ENCODE measurements at regions not wholly inside any gene's neighbourhood (a gene's known extent, or its start where the extent isn't known, plus 50 kb on each side); places are given as distances from the start of the nearest gene placed in this dataset.

DNA sequence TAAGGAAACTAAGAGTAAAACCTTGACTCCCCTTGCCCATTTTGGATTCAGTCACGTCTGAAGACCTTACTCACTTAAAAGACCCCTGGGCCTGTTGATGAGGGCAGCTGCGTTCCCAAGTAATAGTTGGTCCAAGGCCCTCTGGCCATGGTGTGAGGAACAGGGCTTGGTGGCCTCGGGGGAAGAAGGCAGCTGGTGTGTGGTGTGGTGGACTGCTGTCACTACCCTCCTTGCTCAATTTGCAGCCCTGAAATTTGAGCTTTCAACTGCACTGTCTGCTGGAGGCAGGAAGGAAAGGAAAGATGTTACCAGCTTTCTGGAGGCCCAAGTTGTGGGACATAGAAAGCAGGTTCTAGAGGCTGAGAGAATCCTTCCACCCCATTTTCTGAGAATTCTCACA lies 128.2 kb downstream of the SLC38A6 start:
- 80% methylated on average over 3 of the region's 3 CpGs for WGBS
- H3K9me3 ChIP-seq (ENCODE audit: control insufficient read depth in 2 of 2, insufficient read depth in 1 of 2, low read length in 1 of 2): peaks cover 0 to 2% of the 10 kb centered on the region in 2 donors

DNA sequence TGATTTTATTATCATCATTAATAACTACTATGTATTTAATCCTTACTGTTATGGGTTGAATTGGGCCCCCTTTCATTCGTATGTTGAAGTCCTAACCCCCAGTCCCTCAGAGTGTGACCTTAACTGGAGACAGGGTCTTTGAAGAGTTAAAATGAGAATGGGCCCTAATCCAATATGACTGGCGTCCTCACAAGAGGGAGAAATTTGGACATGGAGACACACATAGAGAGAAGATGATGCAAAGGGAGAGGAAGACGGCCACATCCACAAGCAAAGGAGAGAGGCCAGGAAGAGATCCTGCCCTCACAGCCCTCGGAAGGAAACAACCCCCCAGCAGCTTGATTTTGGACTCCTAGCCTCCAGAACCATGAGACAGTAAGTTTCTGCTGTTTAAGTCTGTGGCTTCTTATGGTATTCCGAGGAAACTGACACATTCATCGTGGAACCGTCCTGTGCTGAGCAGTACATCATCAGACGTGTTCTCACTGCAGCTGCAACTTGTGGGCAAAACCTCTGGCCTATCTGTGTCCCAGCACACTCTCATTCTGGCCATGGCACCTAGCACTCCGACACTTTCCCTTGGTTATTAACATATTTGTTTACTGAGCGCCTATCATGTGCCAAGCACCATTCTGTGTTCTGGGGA lies 127.6 kb downstream of the SLC38A6 start:
- Histone ChIP-seq H3K27me3 (ENCODE audit: control insufficient read depth in 2 of 2, insufficient read depth in 1 of 2, low read length in 1 of 2) (peaks cover 0 to 2% of the 10 kb centered on the region in 2 donors), H3K4me3 (ENCODE audit: low read length in 2 of 2) (no peak overlapping the region), H3K27ac (ENCODE audit: low read depth in 1 of 2, low read length in 1 of 2) (no peak overlapping the region), H3K36me3 (ENCODE audit: control insufficient read depth in 2 of 2, insufficient read depth in 2 of 2, low read length in 1 of 2) (no peaks in the 10 kb centered on the region), H3K9me3 (ENCODE audit: control insufficient read depth in 2 of 2, insufficient read depth in 1 of 2, low read length in 1 of 2) (no peaks in the 10 kb centered on the region), H3K4me1 (ENCODE audit: control insufficient read depth in 2 of 2, insufficient read depth in 2 of 2, low read length in 2 of 2) (no peaks in the 10 kb centered on the region)
- WGBS: 96% methylated on average over 10 of the region's 10 CpGs
- no peak for DNase-seq (ENCODE audit: low read depth in 6 of 9, low spot score in 9 of 9)

More for the DNA sequence above, 128.2 kb downstream of the SLC38A6 start:
- Histone ChIP-seq H3K36me3 (ENCODE audit: control insufficient read depth in 2 of 2, insufficient read depth in 2 of 2, low read length in 1 of 2) (no peaks in the 10 kb centered on the region), H3K27ac (ENCODE audit: low read depth in 1 of 2, low read length in 1 of 2) (no peak overlapping the region), H3K4me3 (ENCODE audit: low read length in 2 of 2) (no peak overlapping the region), H3K27me3 (ENCODE audit: control insufficient read depth in 2 of 2, insufficient read depth in 1 of 2, low read length in 1 of 2) (peaks cover 0 to 2% of the 10 kb centered on the region in 2 donors), H3K4me1 (ENCODE audit: control insufficient read depth in 2 of 2, insufficient read depth in 2 of 2, low read length in 2 of 2) (no peaks in the 10 kb centered on the region)
- no peak for DNase-seq (ENCODE audit: low read depth in 6 of 9, low spot score in 9 of 9)

DNA sequence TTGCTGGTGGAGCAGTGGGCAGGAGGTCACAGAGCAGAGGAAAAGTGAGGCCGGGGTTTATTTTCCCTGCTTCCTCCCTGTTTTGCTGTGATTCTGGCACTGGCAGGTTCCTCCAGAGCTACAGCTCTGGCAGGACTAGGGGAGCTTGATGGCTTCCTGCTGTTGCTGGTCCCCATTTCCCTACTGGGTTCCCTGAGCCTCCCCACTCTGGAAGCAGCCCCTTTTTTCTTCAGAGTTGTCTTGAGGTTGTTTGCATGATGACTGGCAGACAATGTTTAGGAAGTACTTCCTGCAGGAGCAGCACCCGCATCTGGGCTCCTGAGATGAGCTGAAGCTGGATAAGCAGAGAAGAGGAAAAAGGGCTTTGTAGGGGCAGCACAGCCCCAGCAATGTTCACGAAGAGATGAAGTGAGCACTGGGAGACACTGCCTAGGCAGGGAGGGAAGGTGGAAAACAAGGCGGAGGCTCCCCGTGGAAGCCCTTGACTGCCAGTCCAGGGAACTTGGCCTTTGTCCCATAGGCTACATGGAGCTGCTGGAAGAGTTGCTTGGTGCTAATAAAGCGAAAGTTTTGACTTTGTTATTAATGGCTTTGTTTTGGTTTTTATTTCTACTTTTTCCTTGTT lies 126.9 kb downstream of the SLC38A6 start:
- Histone ChIP-seq H3K4me3 (ENCODE audit: low read length in 2 of 2) (no peak overlapping the region), H3K27me3 (ENCODE audit: control insufficient read depth in 2 of 2, insufficient read depth in 1 of 2, low read length in 1 of 2) (peaks cover 0 to 2% of the 10 kb centered on the region in 2 donors), H3K27ac (ENCODE audit: low read depth in 1 of 2, low read length in 1 of 2) (no peak overlapping the region), H3K4me1 (ENCODE audit: control insufficient read depth in 2 of 2, insufficient read depth in 2 of 2, low read length in 2 of 2) (peaks cover 0 to 5% of the 10 kb centered on the region in 2 donors), H3K36me3 (ENCODE audit: control insufficient read depth in 2 of 2, insufficient read depth in 2 of 2, low read length in 1 of 2) (no peaks in the 10 kb centered on the region), H3K9me3 (ENCODE audit: control insufficient read depth in 2 of 2, insufficient read depth in 1 of 2, low read length in 1 of 2) (no peaks in the 10 kb centered on the region)
- 98% methylated on average over 6 of the region's 6 CpGs for WGBS
- DNase-seq (ENCODE audit: low read depth in 6 of 9, low spot score in 9 of 9): no peak

DNA sequence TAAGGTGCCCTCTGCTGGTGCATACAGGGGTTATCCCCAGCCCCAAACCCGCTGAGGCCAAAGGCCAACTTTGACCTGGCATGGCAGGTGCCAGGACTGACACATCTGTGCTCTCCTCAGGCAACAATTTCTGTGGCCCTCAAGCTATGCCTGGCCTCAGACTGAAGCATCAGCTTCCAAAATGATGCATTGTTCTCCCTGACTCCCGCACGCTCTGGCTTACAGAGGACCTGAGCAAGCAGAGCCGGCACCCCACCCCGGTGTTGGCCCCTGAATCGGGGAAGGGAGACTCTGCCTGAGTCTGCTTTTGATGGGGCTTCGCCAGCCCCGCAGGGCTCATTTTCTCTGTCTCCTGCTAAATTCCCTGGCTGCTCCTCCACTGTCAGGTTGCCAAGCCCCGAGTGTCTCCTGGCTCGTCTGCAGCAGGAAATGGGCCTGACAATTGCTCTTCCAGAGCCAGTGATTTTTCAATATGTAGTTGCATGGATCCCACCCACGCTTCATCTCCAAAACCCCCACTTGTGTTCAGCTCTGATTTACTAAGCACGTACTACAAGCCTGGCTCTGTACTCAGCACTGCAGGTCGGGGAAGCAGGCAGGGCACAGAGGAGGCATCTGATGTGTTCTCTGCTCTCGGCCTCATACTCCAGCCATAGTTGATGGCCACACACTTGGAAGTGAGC lies 126.1 kb downstream of the SLC38A6 start:
- H3K4me3 ChIP-seq (ENCODE audit: low read length in 2 of 2): no peak overlapping the region
- H3K9me3 ChIP-seq (ENCODE audit: control insufficient read depth in 2 of 2, insufficient read depth in 1 of 2, low read length in 1 of 2): no peaks in the 10 kb centered on the region
- H3K4me1 ChIP-seq (ENCODE audit: control insufficient read depth in 2 of 2, insufficient read depth in 2 of 2, low read length in 2 of 2): peaks cover 0 to 8% of the 10 kb centered on the region in 2 donors
- 94% methylated on average over 14 of the region's 14 CpGs for WGBS
- peaks cover 0 to 2% of the 10 kb centered on the region in 2 donors for H3K27me3 ChIP-seq (ENCODE audit: control insufficient read depth in 2 of 2, insufficient read depth in 1 of 2, low read length in 1 of 2)
- no peak for DNase-seq (ENCODE audit: low read depth in 6 of 9, low spot score in 9 of 9)
- H3K27ac ChIP-seq (ENCODE audit: low read depth in 1 of 2, low read length in 1 of 2): no peak overlapping the region
- no peaks in the 10 kb centered on the region for H3K36me3 ChIP-seq (ENCODE audit: control insufficient read depth in 2 of 2, insufficient read depth in 2 of 2, low read length in 1 of 2)

DNA sequence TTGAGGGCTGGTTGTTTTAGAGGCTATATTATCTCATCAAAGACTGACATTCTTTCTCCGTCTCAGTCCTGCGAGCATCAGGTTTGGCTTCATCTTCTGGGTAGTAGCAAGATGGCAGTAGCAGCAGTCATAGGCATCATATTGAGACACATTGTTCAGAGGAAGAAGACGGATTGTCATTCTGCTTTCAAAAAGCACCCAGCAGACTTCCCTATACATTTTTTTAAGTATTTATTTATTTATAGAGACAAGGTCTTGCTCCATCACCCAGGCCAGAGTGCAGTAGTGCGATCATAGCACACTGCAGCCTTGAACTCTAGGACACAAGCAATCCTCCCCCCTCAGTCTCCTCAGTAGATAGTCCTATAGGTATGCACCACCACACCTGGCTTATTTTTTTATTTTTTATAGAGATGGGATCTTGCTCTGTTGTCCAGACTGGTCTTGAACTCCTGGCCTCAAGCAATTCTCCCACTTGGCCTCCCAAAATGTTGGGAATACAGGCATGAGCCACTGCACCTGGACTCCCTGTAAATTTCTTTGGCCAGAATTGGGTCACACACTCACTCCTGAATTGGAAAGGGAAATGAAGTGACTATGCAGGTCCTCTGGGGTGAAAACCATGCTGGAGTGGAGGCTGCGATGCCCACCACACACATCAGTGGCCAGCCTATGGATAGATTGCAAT lies 125.4 kb downstream of the SLC38A6 start:
- Histone ChIP-seq H3K4me3 (ENCODE audit: low read length in 2 of 2) (no peak overlapping the region), H3K36me3 (ENCODE audit: control insufficient read depth in 2 of 2, insufficient read depth in 2 of 2, low read length in 1 of 2) (no peaks in the 10 kb centered on the region), H3K27ac (ENCODE audit: low read depth in 1 of 2, low read length in 1 of 2) (no peak overlapping the region), H3K27me3 (ENCODE audit: control insufficient read depth in 2 of 2, insufficient read depth in 1 of 2, low read length in 1 of 2) (peaks cover 0 to 2% of the 10 kb centered on the region in 2 donors), H3K4me1 (ENCODE audit: control insufficient read depth in 2 of 2, insufficient read depth in 2 of 2, low read length in 2 of 2) (peaks cover 0 to 8% of the 10 kb centered on the region in 2 donors), H3K9me3 (ENCODE audit: control insufficient read depth in 2 of 2, insufficient read depth in 1 of 2, low read length in 1 of 2) (no peaks in the 10 kb centered on the region)
- no peak for DNase-seq (ENCODE audit: low read depth in 6 of 9, low spot score in 9 of 9)
- 98% methylated on average over 5 of the region's 5 CpGs for WGBS

DNA sequence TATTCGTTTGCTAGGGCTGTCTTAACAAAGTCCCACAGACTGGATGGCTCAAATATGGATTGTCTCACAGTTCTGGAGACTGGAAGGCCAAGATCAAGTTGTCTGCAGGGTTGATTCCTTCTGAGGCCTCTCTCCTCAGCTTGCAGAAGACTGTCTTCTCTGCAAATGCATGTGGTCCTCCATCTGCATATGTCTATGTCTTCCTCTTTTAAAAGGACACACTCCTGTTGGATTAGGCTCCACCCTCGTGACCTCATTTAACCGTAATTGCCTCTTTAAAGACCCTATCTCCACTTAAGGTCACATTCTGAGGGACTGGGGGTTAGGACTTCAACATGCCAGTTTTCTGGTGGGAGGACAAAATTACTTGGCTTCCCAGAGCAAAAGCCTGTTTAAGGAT lies 123.3 kb downstream of the SLC38A6 start:
- Histone ChIP-seq H3K9me3 (ENCODE audit: control insufficient read depth in 2 of 2, insufficient read depth in 1 of 2, low read length in 1 of 2) (no peaks in the 10 kb centered on the region), H3K36me3 (ENCODE audit: control insufficient read depth in 2 of 2, insufficient read depth in 2 of 2, low read length in 1 of 2) (no peaks in the 10 kb centered on the region), H3K27me3 (ENCODE audit: control insufficient read depth in 2 of 2, insufficient read depth in 1 of 2, low read length in 1 of 2) (no peaks in the 10 kb centered on the region), H3K4me1 (ENCODE audit: control insufficient read depth in 2 of 2, insufficient read depth in 2 of 2, low read length in 2 of 2) (peaks cover 0 to 8% of the 10 kb centered on the region in 2 donors), H3K27ac (ENCODE audit: low read depth in 1 of 2, low read length in 1 of 2) (no peak overlapping the region), H3K4me3 (ENCODE audit: low read length in 2 of 2) (no peak overlapping the region)
- WGBS: 92% methylated on average over 3 of the region's 3 CpGs
- no peak for DNase-seq (ENCODE audit: low read depth in 6 of 9, low spot score in 9 of 9)

DNA sequence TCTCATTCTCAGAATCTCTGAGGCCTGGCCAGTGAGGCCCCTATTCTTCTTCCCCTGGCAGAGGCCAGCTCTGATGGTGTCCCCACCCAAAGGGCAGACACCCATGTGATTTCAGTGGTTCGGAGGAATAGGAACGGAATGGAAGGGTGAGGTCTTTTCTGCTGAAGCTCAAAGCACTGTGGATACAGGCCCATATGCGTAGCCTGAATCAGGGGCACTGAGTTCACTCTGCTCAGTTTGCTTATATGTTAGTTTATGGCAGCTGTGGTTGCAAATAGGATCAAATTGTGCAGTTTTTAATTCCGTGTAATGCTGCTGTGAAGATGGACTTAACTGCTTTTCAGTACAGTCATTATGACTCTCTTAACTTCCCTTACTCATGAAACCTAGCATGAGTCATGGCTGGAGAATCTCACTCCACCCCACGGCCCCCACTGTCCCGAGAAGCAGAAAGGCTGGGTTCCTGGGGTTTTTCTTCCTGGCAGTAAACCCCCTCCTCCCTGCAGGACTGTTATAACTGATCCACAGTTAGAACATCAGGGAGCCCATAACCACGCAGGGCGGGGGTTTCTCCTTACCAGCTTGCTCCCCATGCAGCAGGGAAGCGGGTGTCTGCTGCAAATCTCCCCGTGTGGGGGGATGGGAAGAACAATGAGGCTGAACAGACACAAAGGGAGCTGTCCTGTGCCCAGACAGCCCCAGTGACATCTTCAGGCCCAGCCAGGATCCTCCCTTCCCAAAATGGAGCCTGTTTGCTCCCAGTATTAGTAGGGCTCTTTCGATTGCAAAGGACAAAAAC lies 122.7 kb downstream of the SLC38A6 start:
- peak overlapping the region; percentile 25 to 60 for H3K27ac ChIP-seq (ENCODE audit: low read depth in 1 of 2, low read length in 1 of 2)

DNA sequence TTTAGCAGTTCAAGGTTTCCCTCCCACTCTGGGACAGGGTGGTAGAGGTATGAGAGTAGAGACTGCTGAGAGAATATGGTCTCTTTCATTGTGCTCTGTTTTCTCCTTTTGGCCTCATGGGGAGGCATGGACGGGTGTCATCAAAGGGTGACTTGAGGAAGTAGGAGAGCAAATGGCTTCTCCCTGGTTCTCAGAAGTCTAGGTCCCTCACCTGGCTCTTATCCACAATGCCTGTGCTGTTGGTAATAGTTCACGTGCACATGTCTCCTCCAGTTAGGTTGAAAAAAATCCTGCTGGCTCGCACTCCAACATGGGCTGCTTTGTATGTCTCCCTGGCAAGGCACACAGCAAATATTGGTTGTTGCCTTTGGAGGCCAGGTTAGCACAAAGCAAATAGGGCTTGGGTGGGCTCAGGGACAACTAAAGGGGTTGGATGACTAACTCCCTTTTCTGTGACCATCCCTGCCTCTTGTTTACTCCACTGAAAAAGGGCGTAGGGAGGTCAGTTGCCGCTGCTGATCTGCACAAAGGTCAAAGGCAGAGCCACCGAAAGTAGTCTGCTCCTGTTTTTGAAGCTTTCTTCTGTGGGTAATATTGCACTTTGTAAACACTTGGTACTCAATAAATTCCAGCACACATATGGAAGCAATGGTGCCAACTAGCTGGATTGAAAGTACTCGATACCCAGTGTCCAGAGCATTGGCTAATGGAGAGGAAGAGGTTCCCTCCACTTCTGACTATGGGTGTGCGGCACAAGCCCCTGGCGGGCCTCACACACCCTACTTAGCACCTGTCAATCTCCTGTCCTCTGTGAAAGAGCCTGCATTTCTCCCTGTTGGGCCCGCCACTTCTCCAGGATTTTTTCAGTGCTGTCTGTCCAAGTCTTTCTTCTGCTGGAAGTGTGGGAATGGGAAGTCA lies 121.8 kb downstream of the SLC38A6 start:
- Histone ChIP-seq H3K4me3 (ENCODE audit: low read length in 2 of 2) (no peak overlapping the region), H3K9me3 (ENCODE audit: control insufficient read depth in 2 of 2, insufficient read depth in 1 of 2, low read length in 1 of 2) (no peaks in the 10 kb centered on the region), H3K27me3 (ENCODE audit: control insufficient read depth in 2 of 2, insufficient read depth in 1 of 2, low read length in 1 of 2) (no peaks in the 10 kb centered on the region), H3K36me3 (ENCODE audit: control insufficient read depth in 2 of 2, insufficient read depth in 2 of 2, low read length in 1 of 2) (no peaks in the 10 kb centered on the region), H3K4me1 (ENCODE audit: control insufficient read depth in 2 of 2, insufficient read depth in 2 of 2, low read length in 2 of 2) (peaks cover 0 to 8% of the 10 kb centered on the region in 2 donors), H3K27ac (ENCODE audit: low read depth in 1 of 2, low read length in 1 of 2) (no peak overlapping the region)
- DNase-seq (ENCODE audit: low read depth in 6 of 9, low spot score in 9 of 9): no peak
- 93% methylated on average over 10 of the region's 10 CpGs for WGBS

More for the DNA sequence above, 122.7 kb downstream of the SLC38A6 start:
- peaks cover 0 to 8% of the 10 kb centered on the region in 2 donors for H3K4me1 ChIP-seq (ENCODE audit: control insufficient read depth in 2 of 2, insufficient read depth in 2 of 2, low read length in 2 of 2)
- H3K9me3 ChIP-seq (ENCODE audit: control insufficient read depth in 2 of 2, insufficient read depth in 1 of 2, low read length in 1 of 2): no peaks in the 10 kb centered on the region
- peak in 1 of 9 donors; percentile 14 for DNase-seq (ENCODE audit: low read depth in 6 of 9, low spot score in 9 of 9)
- 90% methylated on average over 11 of the region's 11 CpGs for WGBS
- H3K36me3 ChIP-seq (ENCODE audit: control insufficient read depth in 2 of 2, insufficient read depth in 2 of 2, low read length in 1 of 2): no peaks in the 10 kb centered on the region
- H3K4me3 ChIP-seq (ENCODE audit: low read length in 2 of 2): no peak overlapping the region
- no peaks in the 10 kb centered on the region for H3K27me3 ChIP-seq (ENCODE audit: control insufficient read depth in 2 of 2, insufficient read depth in 1 of 2, low read length in 1 of 2)
